Gastroesophageal sphincter (tissue), 4 donors: ENCODE measurements at regions not wholly inside any gene's neighbourhood (a gene's known extent, or its start where the extent isn't known, plus 50 kb on each side); places are given as distances from the start of the nearest gene placed in this dataset.
"Not testable (repeated sequence)": the region's sequence is repeated elsewhere in the genome, so short reads cannot be mapped to it uniquely, and the experiment has no call there.

Experiments
- ATAC-seq: fragments of 150-250 bp; one replicate; pipeline ENCODE4 v1.9.1; 2016; ENCODE audit warnings: mild to moderate bottlenecking, moderate library complexity
- H3K27ac ChIP-seq, 4 donors: fragments of 200-600 bp; sonication (generic) in 3 of 4; 1 replicate in 3 of 4; 2 replicates in 1 of 4; pipeline ENCODE4 v1.5.1; 2016 to 2019
- H3K27me3 ChIP-seq: fragments of 200-600 bp; sonication (generic); one replicate; pipeline ENCODE4 v1.5.1; 2019
- H3K36me3 ChIP-seq, 2 donors: fragments of 200-600 bp; sonication (generic); one replicate each; pipeline ENCODE4 v1.5.1; 2019; ENCODE audit warnings: control low read depth in 1 of 2
- H3K4me1 ChIP-seq, 3 donors: fragments of 200-600 bp; sonication (generic); 1 replicate in 2 of 3; 2 replicates in 1 of 3; pipeline ENCODE4 v1.5.1; 2016 to 2019; ENCODE audit warnings: control low read depth in 2 of 3
- H3K4me3 ChIP-seq, 2 donors: fragments of 200-600 bp; sonication (generic); one replicate each; pipeline ENCODE4 v1.5.1; 2019; ENCODE audit warnings: mild to moderate bottlenecking in 1 of 2, moderate library complexity in 1 of 2
- H3K9me3 ChIP-seq, 3 donors: fragments of 200-600 bp; sonication (generic); one replicate each; pipeline ENCODE4 v1.5.1; 2017 to 2019; ENCODE audit warnings: control low read depth in 2 of 3
- CTCF ChIP-seq, 4 experiments: fragments of 200-600 bp in 2 of 4; fragments of 450-650 bp in 2 of 4; sonication (generic) in 1 of 4; IDR thresholded peaks; one replicate each; pipeline ENCODE4 v1.5.1; 2017 to 2019; ENCODE audit warnings: antibody characterized with exemption in 4 of 4, mild to moderate bottlenecking in 2 of 4, moderate library complexity in 2 of 4
- EP300 ChIP-seq: sonication (generic); formaldehyde crosslinking; IDR thresholded peaks from one replicate; pipeline ENCODE4 v1.6.1; 2017; ENCODE audit warnings: antibody characterized with exemption, mild to moderate bottlenecking
- POLR2A ChIP-seq, 2 donors: fragments of 450-650 bp; IDR thresholded peaks; one replicate each; pipeline ENCODE4 v1.6.1; 2017; ENCODE audit warnings: antibody characterized with exemption in 2 of 2, mild to moderate bottlenecking in 2 of 2, moderate library complexity in 1 of 2
- POLR2AphosphoS5 ChIP-seq: sonication (generic); formaldehyde crosslinking; IDR thresholded peaks from one replicate; pipeline ENCODE4 v1.6.1; 2017; ENCODE audit warnings: antibody characterized with exemption
- WGBS, 2 donors: methylation state at CpG; one replicate each; pipeline ENCODE4 v1.1.5; 2018; ENCODE audit warnings: low coverage in 1 of 2; 5-methylcytosine and 5-hydroxymethylcytosine counted together

- no peak for ATAC-seq
- WGBS, 2 donors, result 66 to 67% methylated on average over 5 of the region's 5 CpGs
Observed at GRCh38 chr5:103867857-103868598, 305.4 kb upstream of the NUDT12 start.

DNA sequence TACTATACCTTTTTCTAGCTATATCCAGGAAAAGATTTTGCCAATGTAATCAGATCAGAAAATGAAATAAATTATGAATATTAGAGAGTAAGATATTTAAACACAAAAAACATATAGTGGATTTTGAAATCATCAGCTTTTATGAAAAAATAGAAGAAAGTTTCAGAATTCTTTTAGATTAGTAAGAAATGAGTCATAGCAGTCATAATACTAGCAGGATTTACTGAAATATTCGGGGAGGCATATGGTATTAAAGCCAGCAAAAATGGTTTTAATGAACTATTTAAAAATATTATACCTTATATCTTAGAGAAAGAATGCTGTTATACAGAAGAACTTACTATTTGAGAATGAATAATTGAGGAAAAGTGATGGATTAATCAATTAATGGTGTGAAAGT, 303.6 kb upstream of the NUDT12 start:
- no peaks in the 10 kb centered on the region for H3K4me1 ChIP-seq
- no peaks in the 10 kb centered on the region for H3K36me3 ChIP-seq
- no peak for ATAC-seq
- no peak overlapping the region for H3K4me3 ChIP-seq
- H3K27me3 ChIP-seq, result no peaks in the 10 kb centered on the region
- 82 to 92% methylated on average over 1 of the region's 1 CpG for WGBS, 2 donors
- no peaks in the 10 kb centered on the region for H3K9me3 ChIP-seq
- TF ChIP-seq EP300 (no peak), POLR2AphosphoS5 (no peak), CTCF (IDR thresholded peaks at IDR 0.05) (no peak), POLR2A (IDR thresholded peaks at IDR 0.05) (no peak)
- H3K27ac ChIP-seq, result no peak overlapping the region

More at GRCh38 chr5:103867857-103868598, 305.4 kb upstream of the NUDT12 start:
- H3K27ac ChIP-seq, result no peak overlapping the region
- no peak overlapping the region for H3K4me3 ChIP-seq
- H3K9me3 ChIP-seq, result no peaks in the 10 kb centered on the region
- H3K36me3 ChIP-seq, result no peaks in the 10 kb centered on the region
- no peak for TF ChIP-seq CTCF (IDR thresholded peaks at IDR 0.05)
- no peak for TF ChIP-seq EP300
- no peak for TF ChIP-seq POLR2A (IDR thresholded peaks at IDR 0.05)
- no peak for TF ChIP-seq POLR2AphosphoS5
- H3K27me3 ChIP-seq, result no peaks in the 10 kb centered on the region
- no peaks in the 10 kb centered on the region for H3K4me1 ChIP-seq

GRCh38 chr5:103862398-103862797, 299.8 kb upstream of the NUDT12 start:
- Histone ChIP-seq H3K27me3 (no peaks in the 10 kb centered on the region), H3K4me3 (no peak overlapping the region), H3K9me3 (no peaks in the 10 kb centered on the region), H3K27ac (no peak overlapping the region), H3K36me3 (no peaks in the 10 kb centered on the region), H3K4me1 (no peaks in the 10 kb centered on the region)
- no peak for ATAC-seq
- 57 to 69% methylated on average over 1 to 3 of the region's 3 CpGs for WGBS, 2 donors
- no peak for TF ChIP-seq CTCF (IDR thresholded peaks at IDR 0.05)
- no peak for TF ChIP-seq EP300
- TF ChIP-seq POLR2A (IDR thresholded peaks at IDR 0.05), result no peak
- TF ChIP-seq POLR2AphosphoS5, result no peak

GRCh38 chr5:103860327-103860726, 297.7 kb upstream of the NUDT12 start:
- Histone ChIP-seq H3K27me3 (no peaks in the 10 kb centered on the region), H3K36me3 (no peaks in the 10 kb centered on the region), H3K4me3 (no peak overlapping the region), H3K4me1 (no peaks in the 10 kb centered on the region), H3K9me3 (no peaks in the 10 kb centered on the region), H3K27ac (no peak overlapping the region)
- 85 to 90% methylated on average over 3 of the region's 3 CpGs for WGBS, 2 donors
- no peak for ATAC-seq
- TF ChIP-seq CTCF (IDR thresholded peaks at IDR 0.05) (no peak), POLR2AphosphoS5 (no peak), POLR2A (IDR thresholded peaks at IDR 0.05) (no peak), EP300 (no peak)

DNA sequence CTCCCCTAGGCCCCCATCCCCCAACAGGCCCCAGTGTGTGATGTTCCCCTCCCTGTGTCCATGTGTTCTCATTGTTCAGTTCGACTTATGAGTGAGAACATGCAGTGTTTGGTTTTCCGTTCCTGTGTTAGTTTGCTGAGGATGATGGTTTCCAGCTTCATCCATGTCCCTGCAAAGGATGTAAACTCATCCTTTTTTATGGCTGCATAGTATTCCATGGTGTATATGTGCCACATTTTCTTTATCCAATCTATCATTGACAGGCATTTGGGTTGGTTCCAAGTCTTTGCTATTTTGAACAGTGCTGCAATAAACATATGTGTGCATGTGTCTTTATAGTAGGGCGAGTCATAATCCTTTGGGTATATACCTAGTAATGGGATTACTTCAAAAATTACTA, 295.8 kb upstream of the NUDT12 start:
- H3K27ac ChIP-seq, ATAC-seq, H3K4me3 ChIP-seq, H3K27me3 ChIP-seq, H3K9me3 ChIP-seq, H3K4me1 ChIP-seq, H3K36me3 ChIP-seq: not testable (repeated sequence)
- WGBS, 2 donors, result 87 to 100% methylated on average over 2 to 3 of the region's 3 CpGs
